GM21360 (cell line): ENCODE measurements at regions not wholly inside any gene's neighbourhood (a gene's known extent, or its start where the extent isn't known, plus 50 kb on each side); places are given as distances from the start of the nearest gene placed in this dataset.
"Not testable (repeated sequence)": the region's sequence is repeated elsewhere in the genome, so short reads cannot be mapped to it uniquely, and the experiment has no call there.

ENCODE experiments used
- ATAC-seq: cut with Tn5 transposase; IDR thresholded peaks from one replicate; pipeline ENCODE4 v1.9.1; 2021; ENCODE audit warnings: mild to moderate bottlenecking, moderate library complexity; ENCODE audit not compliant: unreplicated experiment

DNA sequence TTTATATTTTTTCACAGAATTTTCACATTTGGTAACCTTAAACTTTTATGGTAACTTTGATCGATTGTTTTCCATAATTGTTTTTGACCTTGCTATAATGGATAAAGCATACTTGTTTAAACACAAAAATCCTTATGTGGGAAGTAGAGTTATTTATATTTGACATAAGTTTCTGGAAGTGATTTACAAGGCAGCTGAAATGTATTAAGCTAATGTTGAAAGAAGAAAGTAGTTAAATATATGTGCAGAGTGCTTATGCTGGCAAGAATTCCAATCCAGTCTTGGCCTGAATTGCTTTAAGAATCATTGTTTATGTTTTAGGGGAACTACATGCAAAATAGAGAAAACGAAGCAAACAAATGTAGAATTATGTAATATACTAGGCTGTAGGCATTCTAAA lies 763.6 kb downstream of the TAF11L14 start:
- no peak for ATAC-seq

DNA sequence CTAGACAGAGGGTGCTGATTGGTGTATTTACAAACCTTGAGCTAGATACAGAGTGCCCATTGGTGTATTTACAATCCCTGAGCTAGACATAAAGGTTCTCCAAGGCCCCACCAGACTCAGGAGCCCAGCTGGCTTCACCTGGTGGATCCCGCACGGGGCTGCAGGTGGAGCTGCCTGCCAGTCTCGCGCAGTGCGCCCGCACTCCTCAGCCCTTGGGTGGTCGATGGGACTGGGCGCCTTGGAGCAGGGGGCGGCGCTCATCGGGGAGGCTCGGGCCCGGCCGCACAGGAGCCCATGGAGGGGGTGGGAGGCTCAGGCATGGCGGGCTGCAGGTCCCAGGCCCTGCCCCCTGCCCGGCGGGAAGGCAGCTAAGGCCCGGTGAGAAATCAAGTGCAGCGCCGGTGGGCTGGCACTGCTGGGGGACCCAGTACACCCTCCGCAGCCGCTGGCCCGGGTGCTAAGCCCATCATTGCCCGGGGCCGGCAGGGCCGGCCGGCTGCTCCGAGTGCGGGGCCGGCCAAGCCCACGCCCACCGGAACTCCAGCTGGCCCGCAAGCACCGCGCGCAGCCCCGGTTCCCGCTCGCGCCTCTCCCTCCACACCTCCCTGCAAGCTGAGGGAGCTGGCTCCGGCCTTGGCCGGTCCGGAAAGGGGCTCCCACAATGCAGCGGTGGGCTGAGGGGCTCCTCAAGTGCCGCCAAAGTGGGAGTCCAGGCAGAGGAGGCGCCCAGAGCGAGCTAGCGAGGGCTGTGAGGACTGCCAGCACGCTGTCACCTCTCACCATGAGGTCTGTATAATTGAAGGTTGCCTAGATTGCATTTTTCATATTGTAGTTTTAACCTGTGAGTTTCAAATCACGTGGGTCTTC lies 765.4 kb downstream of the TAF11L14 start:
- ATAC-seq = not testable (repeated sequence)

DNA sequence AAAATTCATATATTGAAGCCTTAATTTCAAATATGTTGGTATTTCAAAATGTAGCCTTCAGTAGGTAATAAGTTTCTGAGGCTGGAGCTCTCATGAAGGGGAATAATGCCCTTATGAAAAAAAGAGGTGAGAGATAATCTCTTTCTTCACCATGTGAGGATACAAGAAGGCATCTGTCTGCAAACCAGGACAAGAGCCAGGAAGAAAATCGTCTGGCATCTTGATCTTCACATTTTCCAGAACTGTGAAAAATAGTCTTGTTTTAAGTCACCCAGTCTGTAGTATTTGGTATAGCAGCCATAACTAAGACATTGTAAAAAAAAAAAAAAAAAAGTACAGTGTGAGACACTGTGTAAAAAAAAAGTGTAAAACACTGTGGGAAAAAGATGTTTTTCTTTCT lies 768.9 kb downstream of the TAF11L14 start:
- no peak for ATAC-seq

DNA sequence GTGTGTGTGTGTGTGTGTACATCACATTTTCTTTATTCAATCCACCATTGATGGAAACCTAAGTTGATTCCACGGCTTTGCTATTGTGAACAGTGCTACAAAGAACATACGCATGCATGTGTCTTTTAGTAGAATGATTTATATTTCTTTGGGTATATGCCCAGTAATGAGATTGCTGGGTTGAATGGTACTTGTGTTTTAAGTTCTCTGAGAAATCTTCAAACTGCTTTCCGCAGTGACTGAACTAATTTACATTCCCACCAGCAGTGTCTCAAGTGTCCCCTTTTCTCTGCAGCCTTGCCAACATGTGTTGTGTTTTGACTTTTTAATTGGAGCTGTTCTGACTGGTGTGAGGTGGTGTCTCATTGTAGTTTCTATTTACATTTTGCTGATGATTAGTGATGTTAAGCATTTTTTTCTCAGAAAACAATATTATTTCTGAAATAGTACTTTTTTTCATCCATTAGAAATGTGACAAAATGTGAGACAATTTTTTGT lies 769.7 kb downstream of the TAF11L14 start:
- ATAC-seq = no peak

DNA sequence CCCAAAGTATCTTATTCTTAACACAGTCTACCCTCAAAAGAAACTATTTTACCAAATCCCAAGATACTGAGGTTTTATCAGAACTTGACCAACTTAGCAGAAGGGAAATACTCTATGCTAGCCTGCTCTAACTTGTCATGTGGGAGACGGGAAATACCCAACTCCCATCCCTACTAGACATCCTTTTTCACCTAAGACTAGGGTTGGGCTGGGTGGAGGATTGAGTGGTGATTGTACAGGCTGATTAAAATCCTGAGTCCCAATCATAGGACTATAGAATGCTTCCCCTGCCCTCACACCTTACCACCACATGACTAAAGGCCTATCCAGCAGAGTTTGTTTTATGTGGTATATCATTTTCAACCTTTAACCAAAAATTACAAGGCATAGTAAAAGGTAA lies 786.5 kb downstream of the TAF11L14 start:
- no peak for ATAC-seq

DNA sequence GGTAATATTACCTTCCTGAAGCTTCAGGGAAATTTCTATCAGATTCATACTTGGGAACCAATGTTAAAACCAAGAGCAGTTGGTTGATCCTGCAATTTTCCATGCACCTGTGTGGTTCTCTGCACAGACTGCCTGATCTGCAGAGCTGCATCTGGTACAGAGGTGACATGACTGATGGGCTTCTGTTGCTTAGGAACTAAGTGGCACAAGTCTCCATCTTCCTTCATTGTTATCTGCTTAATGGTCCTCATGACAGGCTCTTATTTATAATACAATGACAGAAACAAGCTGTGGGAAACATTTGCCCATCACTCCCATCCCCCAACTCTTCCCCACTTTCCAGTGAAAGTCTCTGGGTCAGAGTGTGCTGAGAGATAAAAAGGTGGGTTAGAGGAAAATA lies 799.1 kb downstream of the TAF11L14 start:
- no peak for ATAC-seq

DNA sequence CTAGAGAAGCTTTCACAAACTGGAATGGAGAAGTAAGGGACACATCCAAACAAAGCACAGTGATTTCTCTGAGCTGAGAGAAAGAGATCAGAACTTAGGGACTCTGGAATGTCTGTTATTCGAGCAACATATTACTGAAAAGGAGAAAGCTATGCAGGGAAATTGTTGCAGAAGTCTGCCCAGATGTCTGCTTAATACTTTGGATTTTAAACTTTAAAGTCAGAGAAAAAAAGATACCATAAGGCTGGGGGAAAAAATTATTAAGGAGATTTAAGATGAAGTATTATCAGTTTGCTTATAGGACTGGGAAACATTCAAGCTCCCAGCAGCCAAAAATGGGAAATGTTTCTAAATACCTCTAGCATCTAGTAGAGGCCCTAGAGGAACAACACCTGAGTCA lies 803.9 kb downstream of the TAF11L14 start:
- ATAC-seq = no peak

DNA sequence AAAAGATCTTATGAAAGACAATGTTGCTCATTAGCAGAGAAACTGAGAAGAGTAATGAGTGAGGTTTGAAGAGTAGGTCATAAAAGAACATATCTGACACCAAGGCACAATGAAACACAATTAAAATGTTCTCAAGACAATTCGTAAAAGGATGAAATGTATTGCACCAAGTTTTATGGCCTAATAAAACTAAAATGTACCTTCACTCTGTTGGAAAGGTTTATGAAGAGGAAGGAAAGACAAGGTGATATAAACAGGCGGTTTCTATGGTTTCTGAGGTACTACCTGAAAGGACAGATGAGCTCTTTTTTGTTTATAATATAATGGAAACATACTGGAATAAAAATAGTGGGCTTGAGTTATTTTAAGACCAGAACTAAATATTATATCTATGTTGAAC lies 821.3 kb downstream of the TAF11L14 start:
- no peak for ATAC-seq

DNA sequence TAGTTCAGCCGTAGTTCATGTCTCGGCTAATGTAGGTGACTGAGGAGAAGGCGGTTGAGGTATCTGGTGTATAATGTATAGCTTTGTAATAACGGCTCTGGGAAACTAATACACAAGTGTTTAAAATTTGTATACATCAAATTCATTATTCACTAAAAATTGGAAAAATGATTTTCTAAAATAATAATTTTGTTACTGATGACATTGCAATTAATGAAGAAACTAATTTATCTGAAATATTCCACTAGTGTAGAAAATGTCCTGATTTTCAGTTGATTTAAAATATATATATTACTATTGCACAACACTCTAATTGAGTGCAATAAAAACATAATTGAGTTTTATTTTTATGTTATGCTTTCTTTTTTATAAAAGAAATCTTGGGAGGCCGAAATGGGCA lies 823.0 kb downstream of the TAF11L14 start:
- no peak for ATAC-seq

DNA sequence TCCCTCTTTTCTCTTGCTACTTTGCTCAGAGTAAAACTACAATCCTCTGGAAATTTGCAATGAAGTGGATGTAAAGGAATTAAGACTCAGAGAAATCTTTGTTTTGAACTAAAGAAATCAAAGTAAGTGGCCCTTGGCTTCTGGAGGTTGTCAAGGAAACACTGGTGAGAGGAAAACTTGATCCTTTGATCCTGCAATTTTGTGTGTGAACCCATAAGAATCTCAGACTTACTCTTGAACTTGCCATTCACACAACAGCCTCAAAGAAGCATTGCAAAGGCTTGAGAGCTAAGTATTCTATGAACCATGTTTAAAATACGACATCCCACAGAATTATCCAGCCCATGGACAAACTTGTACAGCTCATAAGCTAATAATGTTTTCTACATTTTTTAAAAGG lies 827.5 kb downstream of the TAF11L14 start:
- ATAC-seq = no peak

DNA sequence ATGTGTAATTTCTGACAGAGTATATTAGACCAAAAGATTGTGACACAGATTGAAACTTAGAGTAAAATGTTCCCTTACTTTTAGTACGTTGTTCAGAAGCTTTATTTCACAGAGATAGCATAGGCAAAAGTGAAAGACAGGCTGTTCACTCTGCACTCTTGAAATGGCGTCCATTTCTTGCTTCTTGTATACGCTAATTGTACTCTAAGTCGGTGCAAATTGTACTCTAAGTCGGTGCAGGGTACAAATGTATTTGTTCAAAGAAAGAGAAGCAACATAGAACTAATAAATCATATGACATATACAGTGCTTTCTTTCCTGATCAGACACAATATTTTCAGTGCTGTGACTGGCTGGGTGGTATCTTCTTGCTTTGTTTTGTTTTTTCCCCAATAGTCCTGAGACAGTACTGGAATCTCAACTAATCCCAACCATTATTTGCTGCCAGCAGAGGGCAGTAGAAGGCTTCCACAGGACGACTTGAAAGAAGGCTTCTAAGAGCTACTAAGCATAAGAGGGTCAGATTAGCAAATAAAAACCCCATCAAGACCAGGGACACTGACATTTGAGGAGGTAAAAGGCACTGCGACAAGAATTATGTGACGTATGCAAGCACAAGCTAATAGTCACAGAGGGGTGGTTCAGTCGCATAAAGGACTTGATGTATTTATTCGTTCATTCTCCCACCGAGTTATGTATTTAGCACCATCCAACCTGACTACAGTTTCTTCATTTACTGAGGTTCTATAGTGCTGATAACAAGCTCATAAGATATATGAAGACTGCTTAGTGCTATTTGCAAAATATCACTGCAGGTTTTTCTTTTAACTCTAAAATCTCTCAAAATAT lies 831.8 kb downstream of the TAF11L14 start:
- ATAC-seq = peak; percentile 84

DNA sequence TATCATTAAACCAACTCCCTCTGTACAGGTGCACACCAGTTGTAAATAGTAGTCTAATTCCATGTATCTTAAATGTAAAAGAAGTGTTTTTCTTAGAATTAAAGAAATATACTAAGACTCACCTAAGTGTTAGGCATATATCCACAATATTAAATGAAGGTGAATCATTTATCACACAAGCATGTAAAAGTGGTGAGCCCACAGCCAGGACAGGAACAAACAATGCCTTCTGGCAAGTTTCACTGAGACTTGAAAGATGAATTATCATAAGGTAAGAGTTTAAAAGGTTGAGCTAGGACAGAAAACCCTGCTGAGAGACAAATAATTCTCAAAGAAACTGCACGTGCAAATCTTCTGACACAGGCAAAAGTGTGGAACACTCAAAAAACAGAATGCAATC lies 832.5 kb downstream of the TAF11L14 start:
- ATAC-seq = no peak

DNA sequence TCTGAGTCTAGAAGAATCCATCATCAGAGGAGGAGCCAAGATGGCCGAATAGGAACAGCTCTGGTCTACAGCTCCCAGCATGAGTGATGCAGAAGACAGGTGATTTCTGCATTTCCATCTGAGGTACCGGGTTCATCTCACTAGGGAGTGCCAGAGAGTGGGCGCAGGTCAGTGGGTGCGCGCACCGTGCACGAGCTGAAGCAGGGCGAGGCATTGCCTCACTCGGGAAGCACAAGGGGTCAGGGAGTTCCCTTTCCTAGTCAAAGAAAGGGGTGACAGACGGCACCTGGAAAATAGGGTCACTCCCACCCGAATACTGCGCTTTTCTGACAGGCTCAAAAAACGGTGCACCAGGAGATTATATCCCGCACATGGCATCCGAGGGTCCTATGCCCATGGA lies 837.5 kb downstream of the TAF11L14 start:
- ATAC-seq = not testable (repeated sequence)

DNA sequence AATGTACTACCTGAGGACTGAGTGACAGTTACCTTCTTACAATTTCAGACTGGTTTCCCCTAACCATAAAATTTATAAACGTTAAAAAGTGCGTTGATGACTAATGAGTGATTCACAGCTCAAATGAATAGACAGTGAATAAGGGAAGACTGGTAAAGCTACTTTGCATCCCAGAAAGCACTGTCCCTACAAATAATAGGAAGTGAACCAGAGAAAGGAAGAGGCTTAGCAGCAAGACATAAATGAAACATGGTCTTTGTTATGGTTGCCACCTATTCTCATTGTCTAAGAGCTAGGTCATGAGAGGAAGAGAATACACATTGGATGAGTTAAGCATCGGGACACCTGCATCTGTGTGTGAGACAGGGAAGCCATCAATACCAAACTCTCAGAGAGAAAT lies 849.2 kb downstream of the TAF11L14 start:
- ATAC-seq = no peak

DNA sequence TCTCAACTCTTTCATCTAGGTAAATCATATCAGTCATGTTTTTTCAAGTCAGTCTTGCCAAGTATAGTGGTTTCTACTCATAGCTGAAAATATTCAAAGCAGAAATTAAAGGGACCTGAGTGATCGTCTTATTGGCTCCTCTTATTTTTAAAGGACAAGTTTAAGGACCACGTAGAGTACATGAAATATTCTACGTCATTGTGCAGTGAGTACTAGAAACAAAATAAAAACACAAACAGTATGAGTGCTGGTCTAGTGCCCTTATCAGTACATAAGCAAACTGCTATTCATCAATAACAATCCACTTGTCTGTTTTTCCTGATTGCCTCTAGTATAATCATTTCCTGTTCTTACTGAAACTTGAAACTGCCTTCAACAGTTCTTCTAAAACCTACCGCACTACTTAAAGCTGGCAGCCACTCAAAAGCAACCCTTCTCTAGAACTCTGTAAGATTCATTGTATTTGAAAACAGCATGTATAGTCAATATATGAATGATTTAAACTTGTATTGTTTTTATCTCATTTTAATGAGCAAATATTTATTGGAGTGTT lies 853.7 kb downstream of the TAF11L14 start:
- no peak for ATAC-seq

DNA sequence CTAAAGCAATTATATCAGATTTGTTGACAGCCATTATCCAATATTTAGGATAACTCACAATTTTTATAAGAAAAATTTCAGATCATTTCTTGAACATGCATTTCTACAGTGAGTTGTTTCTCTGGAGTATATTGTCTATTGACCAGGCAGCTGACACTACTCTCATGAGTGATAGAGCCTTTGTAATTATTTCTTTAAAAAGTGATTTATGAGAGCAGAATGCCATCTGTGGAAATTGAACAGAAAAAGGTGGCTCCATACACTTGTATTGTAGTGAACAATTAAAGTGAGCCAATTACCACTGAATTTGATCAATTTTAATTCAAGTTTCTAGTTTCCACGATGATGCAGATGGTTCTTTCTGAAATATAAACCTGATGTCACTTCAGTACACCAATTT lies 855.4 kb downstream of the TAF11L14 start:
- ATAC-seq = no peak

DNA sequence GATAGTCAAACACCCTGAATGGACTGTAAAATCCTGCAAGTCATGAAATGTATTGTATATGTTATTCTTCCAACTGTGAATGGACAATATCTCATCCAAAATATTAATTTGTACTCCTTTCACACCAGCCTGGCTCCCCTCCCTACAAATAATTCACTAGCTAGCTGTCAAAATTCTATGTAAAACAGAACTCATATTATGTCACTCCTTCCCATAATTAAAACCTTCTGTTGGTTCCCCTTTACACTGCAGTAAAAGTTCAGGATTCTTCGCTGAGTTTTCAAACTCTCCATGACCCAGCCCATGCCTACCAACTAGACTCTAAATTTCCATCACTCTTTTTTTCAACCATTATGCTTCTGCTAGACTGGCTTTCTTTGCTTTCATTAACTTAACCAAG lies 857.1 kb downstream of the TAF11L14 start:
- ATAC-seq = no peak

DNA sequence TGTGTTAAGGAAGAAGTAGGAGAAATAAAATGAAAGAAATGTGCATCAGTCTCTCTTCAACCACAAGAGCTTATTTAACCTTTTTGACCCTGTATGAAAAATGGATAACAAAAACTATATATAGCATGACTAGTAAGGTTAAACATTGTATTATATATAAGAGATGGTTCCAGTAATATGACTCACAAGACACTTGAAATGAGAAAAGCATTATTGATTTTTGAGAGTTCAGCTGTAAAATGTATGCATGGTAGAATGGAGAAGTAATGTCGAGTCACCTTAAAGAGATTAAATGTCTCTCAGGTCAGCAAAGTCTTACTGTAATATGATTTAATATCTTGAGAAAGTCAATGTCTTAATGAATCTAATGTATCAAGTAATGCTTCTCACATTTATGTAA lies 860.9 kb downstream of the TAF11L14 start:
- no peak for ATAC-seq

DNA sequence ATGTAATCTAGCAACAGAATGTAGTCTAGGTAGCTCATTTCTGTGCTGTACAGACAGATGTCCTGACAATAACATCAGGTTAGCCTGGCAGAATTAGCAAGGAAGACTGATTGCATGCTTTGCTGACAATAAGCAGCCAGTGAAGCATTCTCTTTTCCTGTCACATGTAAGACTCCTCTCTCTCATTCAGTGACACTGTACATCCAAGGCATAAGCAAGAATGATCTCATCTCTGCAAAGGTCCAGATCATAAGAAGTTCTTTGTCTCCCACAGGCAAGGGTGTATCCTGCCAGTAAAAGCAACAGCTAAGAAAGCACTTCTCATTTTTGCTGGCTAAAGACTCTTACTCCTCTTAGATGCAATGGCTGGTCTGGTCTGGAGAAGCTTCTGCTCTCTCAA lies 861.8 kb downstream of the TAF11L14 start:
- ATAC-seq = no peak

DNA sequence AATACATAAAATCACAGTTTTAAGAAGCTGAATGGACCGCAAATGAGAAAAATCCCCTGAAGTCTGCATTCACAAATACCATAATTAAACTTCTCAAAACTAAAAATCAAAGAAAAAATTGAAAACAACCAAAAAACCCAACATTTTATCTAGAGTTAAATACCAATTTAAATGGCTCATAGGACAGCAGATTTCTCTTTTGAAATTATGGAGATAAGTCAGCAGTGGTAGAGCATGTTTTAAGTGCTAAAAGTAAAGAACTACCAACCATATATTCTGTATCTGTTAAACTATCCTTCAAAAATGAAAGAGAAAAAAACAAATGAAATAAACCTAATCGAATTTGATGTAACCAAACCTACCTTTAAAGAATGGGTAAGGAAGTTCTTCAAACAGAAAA lies 862.8 kb downstream of the TAF11L14 start:
- ATAC-seq = no peak

DNA sequence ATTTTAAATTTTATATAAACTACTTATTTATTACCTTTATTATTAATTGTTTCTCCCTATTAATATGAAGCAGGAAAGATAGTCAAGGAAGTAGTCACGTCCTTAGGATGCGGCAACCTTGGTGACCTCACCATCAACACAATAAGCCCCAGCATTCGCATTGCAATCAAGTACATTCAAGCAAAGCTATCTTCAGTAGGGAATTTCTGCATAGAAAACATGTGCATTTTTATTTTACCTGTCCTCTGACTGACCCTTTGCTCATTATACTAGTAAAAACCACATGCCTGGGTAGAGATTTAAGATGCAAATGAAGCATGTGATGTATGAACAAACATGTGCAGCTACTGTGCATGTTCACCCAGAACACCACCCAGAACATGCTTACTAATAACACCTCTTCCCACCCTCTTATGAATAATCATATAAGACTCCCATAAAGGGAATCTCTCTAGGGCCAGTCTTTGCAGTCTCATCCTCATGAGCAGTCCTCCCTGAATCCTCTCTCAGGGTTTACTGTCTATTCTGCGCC lies 869.6 kb downstream of the TAF11L14 start:
- ATAC-seq = no peak
